ENCODE measurements at regions not wholly inside any gene's neighbourhood (a gene's known extent, or its start where the extent isn't known, plus 50 kb on each side); places are given as distances from the start of the nearest gene placed in this dataset.

DNA sequence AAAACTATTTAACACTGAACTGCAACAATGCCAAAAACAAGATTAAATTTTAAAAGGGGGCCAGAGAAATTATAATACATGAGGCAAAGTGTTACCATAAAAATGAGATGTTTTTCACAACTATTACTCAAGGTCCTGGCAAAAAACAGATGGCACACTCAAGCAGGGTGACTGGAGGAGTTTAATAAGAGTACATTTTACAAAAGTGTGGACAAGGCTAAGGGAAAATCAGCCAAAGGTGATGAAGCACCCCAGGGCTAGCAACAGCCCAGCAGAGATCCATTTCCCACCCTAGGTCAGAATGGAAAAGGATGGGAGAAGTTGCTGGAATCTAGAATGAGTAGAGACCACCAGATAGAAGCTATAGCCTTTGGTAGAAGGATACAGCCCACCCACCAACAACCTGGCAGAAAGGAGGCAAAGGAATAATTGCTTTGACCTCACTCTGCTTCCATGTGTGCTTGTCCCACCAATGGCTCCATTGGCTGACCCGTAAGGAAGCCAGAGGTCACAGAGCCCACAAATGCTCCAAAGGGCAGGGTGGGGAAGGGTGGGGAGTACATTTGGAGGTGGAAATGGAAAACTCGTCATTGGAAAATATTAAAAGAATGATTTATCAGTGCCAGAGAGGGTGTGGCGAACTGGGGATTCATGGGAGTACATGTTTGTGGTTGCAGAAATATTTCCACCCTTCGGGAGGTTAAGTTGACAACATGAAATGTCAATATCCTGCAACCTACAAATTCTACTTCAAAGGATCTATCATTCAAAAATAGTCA, 161.0 kb upstream of the UBE2E2 start:
- POLR2A ChIA-PET = no interaction called here
- DNase-seq (ENCODE audit: low read depth in 1 of 2, low spot score in 1 of 2) (no peak), FAIRE-seq (no peak), ATAC-seq (no peak)
- H3K27ac ChIP-seq = no peak overlapping the region
- H3K4me3 ChIP-seq = no peak overlapping the region
- WGBS (ENCODE audit: missing lambda C conversion rate) = 37% methylated on average over 4 of the region's 4 CpGs
- TF ChIP-seq KDM1A (IDR thresholded peaks at IDR 0.05; ENCODE audit: low read depth) (no peak), ZC3H11A (IDR thresholded peaks at IDR 0.05) (no peak), HOXA7 (CRISPR knock-in tag; IDR thresholded peaks at IDR 0.05) (no peak), PHF8 (IDR thresholded peaks at IDR 0.05; ENCODE audit: borderline replicate concordance, low read depth) (no peak), ESRRA (IDR thresholded peaks at IDR 0.05; ENCODE audit: borderline replicate concordance, low read length) (no peak), FOSL2 (IDR thresholded peaks at IDR 0.05) (no peak), FOSL2 (CRISPR knock-in tag; IDR thresholded peaks at IDR 0.05) (no peak), RCOR1 (IDR thresholded peaks at IDR 0.05; ENCODE audit: low read depth, low read length) (no peak), TFCP2L1 (CRISPR knock-in tag; IDR thresholded peaks at IDR 0.05) (no peak), EHMT2 (IDR thresholded peaks at IDR 0.05; ENCODE audit: low read depth) (no peak), NPAS2 (CRISPR knock-in tag; IDR thresholded peaks at IDR 0.05; ENCODE audit: borderline replicate concordance) (no peak), RFX5 (IDR thresholded peaks at IDR 0.05) (no peak), CEBPB (IDR thresholded peaks at IDR 0.05) (no peak), SREBF2 (IDR thresholded peaks at IDR 0.05) (no peak), PBX3 (IDR thresholded peaks at IDR 0.05) (no peak), HOXB5 (CRISPR knock-in tag; IDR thresholded peaks at IDR 0.05) (no peak), CBX8 (IDR thresholded peaks at IDR 0.05) (no peak), MAFK (IDR thresholded peaks at IDR 0.05; ENCODE audit: partially characterized antibody) (no peak)
- TF ChIP-seq, protein P1, sequence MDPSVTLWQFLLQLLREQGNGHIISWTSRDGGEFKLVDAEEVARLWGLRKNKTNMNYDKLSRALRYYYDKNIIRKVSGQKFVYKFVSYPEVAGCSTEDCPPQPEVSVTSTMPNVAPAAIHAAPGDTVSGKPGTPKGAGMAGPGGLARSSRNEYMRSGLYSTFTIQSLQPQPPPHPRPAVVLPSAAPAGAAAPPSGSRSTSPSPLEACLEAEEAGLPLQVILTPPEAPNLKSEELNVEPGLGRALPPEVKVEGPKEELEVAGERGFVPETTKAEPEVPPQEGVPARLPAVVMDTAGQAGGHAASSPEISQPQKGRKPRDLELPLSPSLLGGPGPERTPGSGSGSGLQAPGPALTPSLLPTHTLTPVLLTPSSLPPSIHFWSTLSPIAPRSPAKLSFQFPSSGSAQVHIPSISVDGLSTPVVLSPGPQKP (IDR thresholded peaks at IDR 0.05; ENCODE audit: low read depth, low read length) = no peak
- TF ChIP-seq, protein P2, sequence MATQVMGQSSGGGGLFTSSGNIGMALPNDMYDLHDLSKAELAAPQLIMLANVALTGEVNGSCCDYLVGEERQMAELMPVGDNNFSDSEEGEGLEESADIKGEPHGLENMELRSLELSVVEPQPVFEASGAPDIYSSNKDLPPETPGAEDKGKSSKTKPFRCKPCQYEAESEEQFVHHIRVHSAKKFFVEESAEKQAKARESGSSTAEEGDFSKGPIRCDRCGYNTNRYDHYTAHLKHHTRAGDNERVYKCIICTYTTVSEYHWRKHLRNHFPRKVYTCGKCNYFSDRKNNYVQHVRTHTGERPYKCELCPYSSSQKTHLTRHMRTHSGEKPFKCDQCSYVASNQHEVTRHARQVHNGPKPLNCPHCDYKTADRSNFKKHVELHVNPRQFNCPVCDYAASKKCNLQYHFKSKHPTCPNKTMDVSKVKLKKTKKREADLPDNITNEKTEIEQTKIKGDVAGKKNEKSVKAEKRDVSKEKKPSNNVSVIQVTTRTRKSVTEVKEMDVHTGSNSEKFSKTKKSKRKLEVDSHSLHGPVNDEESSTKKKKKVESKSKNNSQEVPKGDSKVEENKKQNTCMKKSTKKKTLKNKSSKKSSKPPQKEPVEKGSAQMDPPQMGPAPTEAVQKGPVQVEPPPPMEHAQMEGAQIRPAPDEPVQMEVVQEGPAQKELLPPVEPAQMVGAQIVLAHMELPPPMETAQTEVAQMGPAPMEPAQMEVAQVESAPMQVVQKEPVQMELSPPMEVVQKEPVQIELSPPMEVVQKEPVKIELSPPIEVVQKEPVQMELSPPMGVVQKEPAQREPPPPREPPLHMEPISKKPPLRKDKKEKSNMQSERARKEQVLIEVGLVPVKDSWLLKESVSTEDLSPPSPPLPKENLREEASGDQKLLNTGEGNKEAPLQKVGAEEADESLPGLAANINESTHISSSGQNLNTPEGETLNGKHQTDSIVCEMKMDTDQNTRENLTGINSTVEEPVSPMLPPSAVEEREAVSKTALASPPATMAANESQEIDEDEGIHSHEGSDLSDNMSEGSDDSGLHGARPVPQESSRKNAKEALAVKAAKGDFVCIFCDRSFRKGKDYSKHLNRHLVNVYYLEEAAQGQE (IDR thresholded peaks at IDR 0.05) = no peak
- H3K4me2 ChIP-seq = no peak overlapping the region
- CTCF ChIA-PET = no interaction called here
- H3K4me1 ChIP-seq = no peaks in the 10 kb centered on the region
- 0 out of 3 replicates have a peak, but pooled peaks cover 7% of the 10 kb centered on the region for H3K9me3 ChIP-seq

GRCh38 chr3:23044463-23044862, 158.7 kb upstream of the UBE2E2 start:
- POLR2A ChIA-PET = no interaction called here
- 44% methylated on average over 1 of the region's 1 CpG for WGBS (ENCODE audit: missing lambda C conversion rate)
- no peak for FAIRE-seq
- TF ChIP-seq HDAC2 (IDR thresholded peaks at IDR 0.05) (no peak), RAD21 (conservative IDR thresholded peaks at IDR 0.05 in 1 of 2, IDR thresholded peaks at IDR 0.05 in 1 of 2) (no peak), RARB (CRISPR knock-in tag; IDR thresholded peaks at IDR 0.05) (no peak), HEYL (CRISPR knock-in tag; IDR thresholded peaks at IDR 0.05) (no peak), POLR2AphosphoS2 (conservative IDR thresholded peaks at IDR 0.05; ENCODE audit: low read length) (no peak), TFCP2L1 (CRISPR knock-in tag; IDR thresholded peaks at IDR 0.05) (no peak), KDM5A (IDR thresholded peaks at IDR 0.05) (no peak), PHF8 (IDR thresholded peaks at IDR 0.05; ENCODE audit: borderline replicate concordance, low read depth) (no peak), RNF2 (IDR thresholded peaks at IDR 0.05; ENCODE audit: borderline replicate concordance, low read depth) (no peak)
- TF ChIP-seq, protein P3, sequence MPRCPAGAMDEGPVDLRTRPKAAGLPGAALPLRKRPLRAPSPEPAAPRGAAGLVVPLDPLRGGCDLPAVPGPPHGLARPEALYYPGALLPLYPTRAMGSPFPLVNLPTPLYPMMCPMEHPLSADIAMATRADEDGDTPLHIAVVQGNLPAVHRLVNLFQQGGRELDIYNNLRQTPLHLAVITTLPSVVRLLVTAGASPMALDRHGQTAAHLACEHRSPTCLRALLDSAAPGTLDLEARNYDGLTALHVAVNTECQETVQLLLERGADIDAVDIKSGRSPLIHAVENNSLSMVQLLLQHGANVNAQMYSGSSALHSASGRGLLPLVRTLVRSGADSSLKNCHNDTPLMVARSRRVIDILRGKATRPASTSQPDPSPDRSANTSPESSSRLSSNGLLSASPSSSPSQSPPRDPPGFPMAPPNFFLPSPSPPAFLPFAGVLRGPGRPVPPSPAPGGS (IDR thresholded peaks at IDR 0.05) = no peak
- TF ChIP-seq, protein P2 (IDR thresholded peaks at IDR 0.05) = no peak

More at GRCh38 chr3:23044463-23044862, 158.7 kb upstream of the UBE2E2 start:
- Histone ChIP-seq H3K9me3 (0 out of 3 replicates have a peak, but pooled peaks cover 13% of the 10 kb centered on the region), H3K4me1 (no peaks in the 10 kb centered on the region), H3K4me2 (no peak overlapping the region), H3K27ac (no peak overlapping the region), H3K4me3 (no peak overlapping the region)
- DNase-seq (ENCODE audit: low read depth in 1 of 2, low spot score in 1 of 2) (no peak), ATAC-seq (no peak)
- CTCF ChIA-PET = interaction anchor here (0.8 kb wide), 1 partner anchor 754 kb away, joined by 3 read pairs; no protein-coding TSS in a partner anchor
